ENCODE measurements at regions not wholly inside any gene's neighbourhood (a gene's known extent, or its start where the extent isn't known, plus 50 kb on each side); places are given as distances from the start of the nearest gene placed in this dataset.
A peak's percentile ranks its signal among the peaks of the same experiment; 100 is the strongest.
"Not testable (repeated sequence)": the region's sequence is repeated elsewhere in the genome, so short reads cannot be mapped to it uniquely, and the experiment has no call there.

DNA sequence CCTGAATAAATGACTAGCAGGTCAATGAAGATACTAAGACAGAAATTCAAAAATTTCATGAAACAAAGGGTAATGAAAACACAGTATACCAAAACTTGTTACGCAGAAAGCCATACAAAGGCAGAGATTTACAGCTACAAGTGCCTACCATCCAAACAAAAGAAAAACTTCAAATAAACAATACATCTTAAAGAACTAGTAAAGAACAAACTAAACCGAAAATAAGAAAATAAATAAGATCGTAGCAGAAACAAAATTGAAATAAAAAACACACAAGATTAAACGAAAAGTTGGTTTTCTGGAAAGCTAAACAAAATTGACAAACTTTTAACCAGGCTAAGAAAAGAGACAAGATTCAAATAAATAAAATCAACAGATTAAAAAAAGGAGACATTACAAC is 51.5 kb downstream of the VPREB1 start:
- intact Hi-C loops (cut with micrococcal nuclease), result loop anchor here (5.0 kb wide), 1 partner anchor 89 kb away; no protein-coding TSS in a partner anchor
- H3K9me3 ChIP-seq (ENCODE audit: control insufficient read depth in 1 of 2, low read length in 2 of 2); H3K4me3 ChIP-seq (ENCODE audit: low read length in 2 of 2); H3K27ac Mint-ChIP-seq; H3K27me3 Mint-ChIP-seq; H3K27ac ChIP-seq (ENCODE audit: low read depth, low read length); H3K4me1 ChIP-seq (ENCODE audit: insufficient read depth, low read length); CTCF ChIA-PET (ENCODE audit: partially characterized antibody); H3K9me3 Mint-ChIP-seq; H3K36me3 ChIP-seq (ENCODE audit: insufficient read depth, low read length); POLR2A ChIA-PET (ENCODE audit: partially characterized antibody); DNase-seq; H3K27me3 ChIP-seq (ENCODE audit: insufficient read depth, low read length): not testable (repeated sequence)
- Mint-ChIP-seq H3K36me3 (peaks cover 10% of the 10 kb centered on the region in 2 donors), H3K4me3 (peak overlapping the region in 3 of 8 donors; percentile 28 to 48 (median 46)), H3K4me1 (peaks cover 12 to 43% (median 16%) of the 10 kb centered on the region in 4 donors)

DNA sequence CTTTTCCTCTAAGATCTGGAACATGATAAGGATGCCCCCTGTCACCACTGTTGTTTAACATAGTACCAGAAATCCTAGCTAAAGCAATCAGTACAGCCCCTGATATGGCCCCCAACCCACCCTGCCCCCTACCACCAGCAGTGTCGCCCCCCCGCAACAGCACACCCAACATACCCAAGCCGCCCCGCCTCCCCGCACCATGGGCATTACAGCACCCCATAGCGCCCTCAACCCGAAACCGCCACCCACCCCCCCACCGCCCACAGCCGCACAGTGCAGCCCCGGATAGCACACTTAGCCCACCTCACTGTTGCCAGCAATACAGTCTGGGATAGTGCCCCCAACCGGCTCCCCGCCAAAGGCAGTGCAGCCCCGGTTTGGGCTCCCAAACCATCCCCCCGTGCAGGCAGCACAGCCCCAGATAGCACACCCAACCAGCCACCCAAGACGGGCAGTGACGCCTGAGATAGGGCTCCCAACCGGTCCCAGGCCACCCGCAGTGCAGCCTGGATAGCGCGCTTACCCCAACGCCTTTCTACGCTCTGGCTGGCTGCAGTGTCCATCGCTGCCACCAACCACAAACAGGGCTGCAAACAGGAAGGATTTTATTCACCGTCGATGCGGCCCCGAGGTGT is 52.7 kb downstream of the VPREB1 start:
- H3K9me3 Mint-ChIP-seq; H3K4me1 ChIP-seq (ENCODE audit: insufficient read depth, low read length); H3K36me3 ChIP-seq (ENCODE audit: insufficient read depth, low read length); H3K27me3 Mint-ChIP-seq; H3K36me3 Mint-ChIP-seq; H3K9me3 ChIP-seq (ENCODE audit: control insufficient read depth in 1 of 2, low read length in 2 of 2); CTCF ChIA-PET (ENCODE audit: partially characterized antibody); H3K27me3 ChIP-seq (ENCODE audit: insufficient read depth, low read length); POLR2A ChIA-PET (ENCODE audit: partially characterized antibody): not testable (repeated sequence)
- DNase-seq, result peak in 3 of 5 donors; percentile 4 to 45 (median 4)
- Histone ChIP-seq H3K4me3 (ENCODE audit: low read length in 2 of 2) (peak overlapping the region in 1 of 2 donors; percentile 70), H3K27ac (ENCODE audit: low read depth, low read length) (peak overlapping the region; percentile 35)
- H3K4me3 Mint-ChIP-seq, result peak overlapping the region; percentile 83 to 90 (median 88)
- peak overlapping the region; percentile 19 to 88 (median 77) for H3K27ac Mint-ChIP-seq
- peaks cover 13 to 56% (median 18%) of the 10 kb centered on the region in 4 donors for H3K4me1 Mint-ChIP-seq
- intact Hi-C loops (cut with micrococcal nuclease), result loop anchor here (5.0 kb wide), 1 partner anchor 90 kb away; no protein-coding TSS in a partner anchor

DNA sequence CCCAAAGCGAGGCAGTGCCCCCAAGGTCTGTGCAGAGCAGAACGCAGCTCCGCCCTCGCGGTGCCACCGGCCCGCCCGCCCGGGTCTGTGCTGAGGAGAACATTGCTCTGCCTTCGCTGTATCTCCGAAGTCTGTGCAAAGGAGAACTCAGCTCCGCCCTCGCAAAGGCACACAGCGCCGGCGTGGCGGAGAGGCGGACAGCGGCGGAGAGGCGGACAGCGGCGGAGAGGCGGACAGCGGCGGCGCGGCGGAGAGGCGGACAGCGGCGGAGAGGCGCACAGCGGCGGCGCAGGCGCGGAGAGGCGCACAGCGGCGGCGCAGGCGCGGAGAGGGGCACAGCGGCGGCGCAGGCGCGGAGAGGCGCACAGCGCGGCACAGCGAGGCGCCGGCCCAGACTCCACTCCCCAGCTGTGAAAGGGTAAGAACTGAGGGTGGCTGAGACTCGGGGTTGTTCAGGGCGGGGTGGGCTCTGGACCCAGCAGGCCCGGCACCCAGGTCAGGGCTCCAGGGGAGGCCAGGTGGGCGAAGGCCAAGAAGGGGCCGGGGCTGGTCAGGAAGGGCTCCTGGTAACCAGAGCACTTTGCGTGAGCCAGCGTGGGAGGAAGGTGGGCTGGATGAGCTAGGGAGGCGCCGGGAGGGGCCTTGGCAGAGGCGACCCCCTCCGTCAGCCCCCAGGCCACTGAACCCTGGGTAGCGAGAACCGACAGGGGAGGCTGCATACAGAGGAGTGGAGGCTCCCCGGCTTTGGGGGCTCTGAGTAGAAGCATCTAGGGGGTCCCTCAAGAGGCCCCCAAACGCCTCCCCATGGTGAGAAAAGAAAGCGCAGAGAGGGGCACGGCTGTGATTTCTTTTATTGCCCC is 53.4 kb downstream of the VPREB1 start:
- peaks cover 14 to 63% (median 18%) of the 10 kb centered on the region in 4 donors for H3K4me1 Mint-ChIP-seq
- H3K9me3 Mint-ChIP-seq; H3K36me3 Mint-ChIP-seq; CTCF ChIA-PET (ENCODE audit: partially characterized antibody); H3K4me1 ChIP-seq (ENCODE audit: insufficient read depth, low read length); H3K9me3 ChIP-seq (ENCODE audit: control insufficient read depth in 1 of 2, low read length in 2 of 2); H3K27me3 ChIP-seq (ENCODE audit: insufficient read depth, low read length); H3K27me3 Mint-ChIP-seq; H3K36me3 ChIP-seq (ENCODE audit: insufficient read depth, low read length): not testable (repeated sequence)
- peak overlapping the region; percentile 59 for H3K27ac ChIP-seq (ENCODE audit: low read depth, low read length)
- peak overlapping the region; percentile 47 to 70 for H3K4me3 ChIP-seq (ENCODE audit: low read length in 2 of 2)
- H3K27ac Mint-ChIP-seq, result peak overlapping the region; percentile 77 to 88 (median 83)
- intact Hi-C loops (cut with micrococcal nuclease), result loop anchor here (1.0 to 5.0 kb wide), 2 partner anchors 91 to 142 kb away; no protein-coding TSS in a partner anchor
- POLR2A ChIA-PET (ENCODE audit: partially characterized antibody), result interaction anchor here (0.6 kb wide), 1 partner anchor 1978 kb away, joined by 3 read pairs; the partner anchor contains the start of gene DGCR6L
- peak overlapping the region; percentile 83 to 90 (median 88) for H3K4me3 Mint-ChIP-seq
- DNase-seq, result peak; percentile 73 to 88 (median 84)

DNA sequence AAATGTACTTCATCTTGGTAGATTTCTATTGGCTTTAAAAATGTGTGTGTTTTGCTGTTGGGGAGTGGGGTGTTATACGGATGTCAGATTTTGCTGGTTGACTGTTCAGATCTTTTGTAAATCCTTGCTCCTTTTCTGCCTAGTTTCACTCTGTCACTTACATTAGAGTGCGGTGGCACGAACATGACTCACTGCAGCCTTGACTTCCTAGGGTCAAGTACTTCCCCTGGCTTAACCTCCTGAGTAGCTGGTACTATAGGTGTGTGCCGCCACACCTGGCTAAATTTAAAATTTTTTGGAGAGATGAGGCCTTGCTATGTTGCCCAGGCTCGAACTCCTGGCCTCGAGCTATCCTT is 54.0 kb downstream of the VPREB1 start:
- DNase-seq, result peak in 1 of 5 donors; percentile 31
- H3K4me3 ChIP-seq (ENCODE audit: low read length in 2 of 2), result peak overlapping the region in 1 of 2 donors; percentile 70
- H3K4me1 ChIP-seq (ENCODE audit: insufficient read depth, low read length); H3K9me3 ChIP-seq (ENCODE audit: control insufficient read depth in 1 of 2, low read length in 2 of 2); H3K36me3 Mint-ChIP-seq; H3K9me3 Mint-ChIP-seq; H3K36me3 ChIP-seq (ENCODE audit: insufficient read depth, low read length); CTCF ChIA-PET (ENCODE audit: partially characterized antibody); H3K27me3 ChIP-seq (ENCODE audit: insufficient read depth, low read length); H3K27me3 Mint-ChIP-seq: not testable (repeated sequence)
- intact Hi-C loops (cut with micrococcal nuclease), result loop anchor here (1.0 to 5.0 kb wide), 2 partner anchors 91 to 142 kb away; no protein-coding TSS in a partner anchor
- Mint-ChIP-seq H3K27ac (peak overlapping the region in 6 of 7 donors; percentile 41 to 87 (median 80)), H3K4me3 (peak overlapping the region; percentile 80 to 90 (median 87)), H3K4me1 (peaks cover 13 to 59% (median 18%) of the 10 kb centered on the region in 4 donors)
- peak overlapping the region; percentile 59 for H3K27ac ChIP-seq (ENCODE audit: low read depth, low read length)
- POLR2A ChIA-PET (ENCODE audit: partially characterized antibody), result interaction anchor here (0.6 kb wide), 1 partner anchor 1979 kb away, joined by 3 read pairs; the partner anchor contains the start of gene DGCR6L

DNA sequence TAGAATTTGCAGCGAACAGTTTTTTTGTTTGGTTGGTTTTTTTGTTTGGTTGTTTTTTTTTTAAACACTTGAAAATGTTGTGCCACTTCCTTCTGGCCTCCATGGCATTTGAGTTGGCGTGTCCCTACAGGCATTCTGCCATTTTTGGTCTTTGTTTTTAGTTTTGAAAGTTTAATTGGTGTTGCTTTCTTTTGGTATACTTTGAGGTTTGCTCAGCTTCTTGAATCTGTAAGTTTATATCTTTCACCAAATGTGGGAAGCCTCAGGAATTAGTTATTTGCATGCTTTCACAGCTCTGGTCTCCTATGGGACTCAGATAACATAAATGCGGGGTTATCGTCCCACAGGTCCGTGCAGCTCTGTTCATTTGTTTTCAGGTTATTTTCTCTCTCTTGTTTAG is 55.9 kb downstream of the VPREB1 start:
- DNase-seq; POLR2A ChIA-PET (ENCODE audit: partially characterized antibody); H3K4me3 ChIP-seq (ENCODE audit: low read length in 2 of 2); H3K27ac Mint-ChIP-seq; H3K27me3 Mint-ChIP-seq; H3K9me3 ChIP-seq (ENCODE audit: control insufficient read depth in 1 of 2, low read length in 2 of 2); H3K9me3 Mint-ChIP-seq; H3K36me3 ChIP-seq (ENCODE audit: insufficient read depth, low read length); intact Hi-C loops (cut with micrococcal nuclease); CTCF ChIA-PET (ENCODE audit: partially characterized antibody); H3K27me3 ChIP-seq (ENCODE audit: insufficient read depth, low read length); H3K4me1 ChIP-seq (ENCODE audit: insufficient read depth, low read length); H3K27ac ChIP-seq (ENCODE audit: low read depth, low read length): not testable (repeated sequence)
- peaks cover 14 to 56% (median 18%) of the 10 kb centered on the region in 4 donors for H3K4me1 Mint-ChIP-seq
- peaks cover 6 to 17% of the 10 kb centered on the region in 2 donors for H3K36me3 Mint-ChIP-seq
- peak overlapping the region in 1 of 8 donors; percentile 8 for H3K4me3 Mint-ChIP-seq

DNA sequence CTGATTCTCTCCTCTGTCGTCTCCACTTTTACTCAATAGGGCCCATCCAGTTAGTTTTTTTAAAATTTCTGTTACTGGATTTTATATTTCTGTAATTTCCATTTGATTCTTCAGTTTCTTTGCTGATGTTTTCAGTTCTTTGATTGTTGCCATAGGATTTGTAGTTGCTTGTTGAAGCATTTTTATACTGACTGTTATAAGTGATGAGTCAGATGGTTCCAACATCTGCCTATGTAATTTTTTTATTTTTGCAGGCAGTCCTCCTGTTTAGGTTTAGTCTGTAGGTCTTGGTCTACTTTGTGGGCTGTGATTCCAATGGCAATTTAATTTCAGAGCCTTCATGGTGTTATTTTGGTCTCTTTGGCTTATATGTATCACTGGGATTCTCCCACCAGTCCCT is 56.4 kb downstream of the VPREB1 start:
- H3K27ac ChIP-seq (ENCODE audit: low read depth, low read length); H3K36me3 ChIP-seq (ENCODE audit: insufficient read depth, low read length); intact Hi-C loops (cut with micrococcal nuclease); H3K4me3 ChIP-seq (ENCODE audit: low read length in 2 of 2); CTCF ChIA-PET (ENCODE audit: partially characterized antibody); H3K9me3 Mint-ChIP-seq; H3K4me1 ChIP-seq (ENCODE audit: insufficient read depth, low read length); H3K27me3 Mint-ChIP-seq; H3K27me3 ChIP-seq (ENCODE audit: insufficient read depth, low read length); DNase-seq; POLR2A ChIA-PET (ENCODE audit: partially characterized antibody); H3K27ac Mint-ChIP-seq; H3K9me3 ChIP-seq (ENCODE audit: control insufficient read depth in 1 of 2, low read length in 2 of 2): not testable (repeated sequence)
- Mint-ChIP-seq H3K36me3 (peaks cover 11 to 20% of the 10 kb centered on the region in 2 donors), H3K4me3 (peak overlapping the region in 1 of 8 donors; percentile 31), H3K4me1 (peaks cover 14 to 52% (median 18%) of the 10 kb centered on the region in 4 donors)

DNA sequence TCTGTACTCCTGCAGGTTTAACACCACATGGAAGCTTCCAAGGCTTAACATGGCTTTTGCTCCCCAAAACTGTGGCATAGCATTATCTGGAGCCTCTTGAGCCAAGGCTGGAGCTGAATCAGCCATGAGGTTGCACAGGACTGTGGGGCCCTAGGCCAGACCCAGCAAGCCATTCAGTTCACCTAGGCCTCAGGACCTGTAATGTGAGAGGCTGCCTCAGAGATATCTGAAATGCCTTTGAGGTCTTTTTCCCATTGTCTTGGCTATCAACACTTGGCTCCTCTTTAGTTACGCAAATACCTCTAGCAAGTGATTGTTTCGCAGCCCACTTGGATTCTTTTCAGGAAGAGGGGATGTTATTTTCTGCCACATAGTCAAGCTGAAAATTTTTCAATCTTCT is 72.0 kb downstream of the VPREB1 start:
- intact Hi-C loops (cut with micrococcal nuclease), result no loop called here
- ChIA-PET CTCF (ENCODE audit: partially characterized antibody) (no interaction called here), POLR2A (ENCODE audit: partially characterized antibody) (no interaction called here)
- H3K9me3 Mint-ChIP-seq, result no peaks in the 10 kb centered on the region
- peaks cover 0 to 1% (median 0%) of the 10 kb centered on the region in 4 donors for H3K4me1 Mint-ChIP-seq
- H3K36me3 Mint-ChIP-seq, result peaks cover 42% of the 10 kb centered on the region in 2 donors
- H3K4me3 Mint-ChIP-seq, result no peak overlapping the region
- Histone ChIP-seq H3K27ac (ENCODE audit: low read depth, low read length) (no peak overlapping the region), H3K9me3 (ENCODE audit: control insufficient read depth in 1 of 2, low read length in 2 of 2) (no peaks in the 10 kb centered on the region), H3K4me1 (ENCODE audit: insufficient read depth, low read length) (no peaks in the 10 kb centered on the region), H3K4me3 (ENCODE audit: low read length in 2 of 2) (no peak overlapping the region), H3K36me3 (ENCODE audit: insufficient read depth, low read length) (peaks cover 12% of the 10 kb centered on the region), H3K27me3 (ENCODE audit: insufficient read depth, low read length) (no peaks in the 10 kb centered on the region)
- no peak for DNase-seq
- H3K27me3 Mint-ChIP-seq, result no peaks in the 10 kb centered on the region
- H3K27ac Mint-ChIP-seq, result no peak overlapping the region

Data from CD4-positive, alpha-beta memory T cell (primary cell).